Nephron progenitor cell (in vitro differentiated cells): ENCODE measurements at regions not wholly inside any gene's neighbourhood (a gene's known extent, or its start where the extent isn't known, plus 50 kb on each side); places are given as distances from the start of the nearest gene placed in this dataset.

Experiments
- DNase-seq: peaks from one replicate; pipeline ENCODE4 v3.0.0; 2021
- H3K27ac Mint-ChIP-seq: 2 replicates; pipeline ENCODE4 v1.8.0; 2021; ENCODE audit warnings: mild to moderate bottlenecking, moderate library complexity, mixed read lengths
- H3K27me3 Mint-ChIP-seq: 2 replicates; pipeline ENCODE4 v1.8.0; 2021; ENCODE audit warnings: mild to moderate bottlenecking, low read depth, mixed read lengths; ENCODE audit not compliant: poor library complexity
- H3K36me3 Mint-ChIP-seq: 2 replicates; pipeline ENCODE4 v1.8.0; 2021; ENCODE audit warnings: low read depth, mixed read lengths
- H3K4me1 Mint-ChIP-seq: 2 replicates; pipeline ENCODE4 v1.8.0; 2021; ENCODE audit warnings: mixed read lengths
- H3K4me3 Mint-ChIP-seq: 2 replicates; pipeline ENCODE4 v1.8.0; 2021; ENCODE audit warnings: mild to moderate bottlenecking, moderate library complexity, mixed read lengths
- H3K9me3 Mint-ChIP-seq: 2 replicates; pipeline ENCODE4 v1.8.0; 2021; ENCODE audit warnings: mild to moderate bottlenecking, moderate library complexity, mixed read lengths
- TF ChIP-seq, protein P1 (sequence below): fragments of 200-600 bp; sonication (generic); IDR thresholded peaks from 2 replicates; pipeline ENCODE4 v1.5.0; 2021; ENCODE audit warnings: antibody characterized with exemption

DNA sequence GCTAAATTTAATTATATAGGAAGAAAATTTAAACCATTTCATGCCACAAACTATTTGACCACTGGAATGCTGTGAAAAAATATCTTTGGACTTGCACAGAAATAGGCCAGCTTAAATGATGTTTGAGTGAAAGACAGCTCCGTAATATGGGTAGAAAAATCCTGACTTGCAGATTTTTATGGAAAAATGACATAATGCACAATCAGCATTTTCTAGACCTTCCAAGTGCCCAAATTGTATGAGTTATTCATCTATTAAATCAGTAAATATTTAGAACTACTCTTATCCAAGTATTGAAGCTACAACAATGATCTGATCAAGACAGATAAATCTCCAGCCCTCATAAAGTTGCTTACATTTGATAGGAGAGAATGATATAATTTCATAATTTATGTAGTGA is 691.1 kb upstream of the DDX18 start:
- H3K9me3 Mint-ChIP-seq, result no peaks in the 10 kb centered on the region
- H3K4me3 Mint-ChIP-seq, result no peak overlapping the region
- no peak for DNase-seq
- TF ChIP-seq, protein P1, sequence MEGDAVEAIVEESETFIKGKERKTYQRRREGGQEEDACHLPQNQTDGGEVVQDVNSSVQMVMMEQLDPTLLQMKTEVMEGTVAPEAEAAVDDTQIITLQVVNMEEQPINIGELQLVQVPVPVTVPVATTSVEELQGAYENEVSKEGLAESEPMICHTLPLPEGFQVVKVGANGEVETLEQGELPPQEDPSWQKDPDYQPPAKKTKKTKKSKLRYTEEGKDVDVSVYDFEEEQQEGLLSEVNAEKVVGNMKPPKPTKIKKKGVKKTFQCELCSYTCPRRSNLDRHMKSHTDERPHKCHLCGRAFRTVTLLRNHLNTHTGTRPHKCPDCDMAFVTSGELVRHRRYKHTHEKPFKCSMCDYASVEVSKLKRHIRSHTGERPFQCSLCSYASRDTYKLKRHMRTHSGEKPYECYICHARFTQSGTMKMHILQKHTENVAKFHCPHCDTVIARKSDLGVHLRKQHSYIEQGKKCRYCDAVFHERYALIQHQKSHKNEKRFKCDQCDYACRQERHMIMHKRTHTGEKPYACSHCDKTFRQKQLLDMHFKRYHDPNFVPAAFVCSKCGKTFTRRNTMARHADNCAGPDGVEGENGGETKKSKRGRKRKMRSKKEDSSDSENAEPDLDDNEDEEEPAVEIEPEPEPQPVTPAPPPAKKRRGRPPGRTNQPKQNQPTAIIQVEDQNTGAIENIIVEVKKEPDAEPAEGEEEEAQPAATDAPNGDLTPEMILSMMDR, result no peak
- H3K36me3 Mint-ChIP-seq, result peaks cover 19% of the 10 kb centered on the region
- no peaks in the 10 kb centered on the region for H3K27me3 Mint-ChIP-seq
- no peaks in the 10 kb centered on the region for H3K4me1 Mint-ChIP-seq
- H3K27ac Mint-ChIP-seq, result no peak overlapping the region

DNA sequence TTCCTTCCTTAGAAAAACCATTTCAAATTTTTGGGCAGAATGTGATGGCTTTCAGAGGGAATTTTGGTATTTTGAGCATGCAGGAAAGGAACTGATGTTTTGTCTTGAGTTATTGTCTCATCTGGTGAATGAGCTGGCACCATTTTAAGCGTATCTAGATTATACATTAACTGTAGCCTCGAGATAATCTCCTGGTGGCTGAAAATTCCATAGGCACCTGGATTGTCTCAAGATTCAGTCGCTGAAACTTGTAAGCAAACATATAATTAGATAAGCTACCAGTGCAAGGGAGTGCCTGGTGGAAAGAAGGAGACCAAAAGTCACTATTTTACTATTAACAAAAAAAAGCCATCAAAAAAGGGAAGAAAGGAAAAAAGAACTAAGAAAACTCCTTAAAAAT is 687.8 kb upstream of the DDX18 start:
- no peak overlapping the region for H3K4me3 Mint-ChIP-seq
- no peak overlapping the region for H3K27ac Mint-ChIP-seq

DNA sequence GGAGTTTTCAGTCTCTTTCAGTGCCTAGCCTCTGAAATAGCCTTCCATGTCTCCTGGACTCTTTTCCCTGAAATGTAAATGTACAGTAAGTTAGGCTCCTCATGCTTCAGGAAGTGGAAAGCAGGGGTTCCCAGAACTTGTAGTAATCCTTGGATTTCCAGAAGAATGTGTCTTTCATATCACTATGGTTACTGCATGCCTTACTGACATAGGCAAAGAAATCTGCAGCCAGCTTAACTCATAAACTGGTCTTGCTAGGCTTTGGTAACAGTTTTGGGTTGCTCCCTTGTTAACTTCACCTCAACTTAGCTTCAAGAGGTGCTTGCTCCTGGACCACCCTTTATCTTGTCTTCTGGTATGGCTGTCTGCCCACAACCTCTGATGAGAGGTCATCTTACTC is 686.8 kb upstream of the DDX18 start:
- Mint-ChIP-seq H3K4me3 (no peak overlapping the region), H3K27ac (no peak overlapping the region), H3K4me1 (no peaks in the 10 kb centered on the region), H3K36me3 (peaks cover 14% of the 10 kb centered on the region), H3K9me3 (peaks cover 3% of the 10 kb centered on the region), H3K27me3 (no peaks in the 10 kb centered on the region)
- no peak for DNase-seq
- TF ChIP-seq, protein P1, result no peak

More for the DNA sequence above, 687.8 kb upstream of the DDX18 start:
- H3K27me3 Mint-ChIP-seq, result no peaks in the 10 kb centered on the region
- TF ChIP-seq, protein P1, result no peak
- H3K36me3 Mint-ChIP-seq, result peaks cover 14% of the 10 kb centered on the region
- H3K4me1 Mint-ChIP-seq, result no peaks in the 10 kb centered on the region
- DNase-seq, result no peak
- peaks cover 3% of the 10 kb centered on the region for H3K9me3 Mint-ChIP-seq

DNA sequence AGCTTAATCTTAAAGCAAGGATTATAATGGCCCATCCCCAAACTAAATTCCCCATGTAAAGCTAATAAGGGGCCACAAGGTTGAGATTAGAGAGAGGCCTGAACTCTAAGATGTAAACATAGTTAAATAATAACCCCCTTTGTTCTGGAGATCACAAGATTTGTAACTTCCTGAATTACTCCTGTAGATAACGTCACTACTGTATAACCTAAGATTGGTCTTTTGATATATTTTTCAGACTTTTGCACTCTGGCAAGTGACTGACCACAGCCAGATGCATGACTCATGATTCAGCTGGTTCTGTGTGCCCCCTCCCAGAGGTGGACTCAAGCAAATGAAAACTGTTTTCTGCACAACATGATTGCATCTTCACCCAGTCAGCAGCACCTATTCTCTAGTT is 686.0 kb upstream of the DDX18 start:
- Mint-ChIP-seq H3K27ac (no peak overlapping the region), H3K36me3 (peaks cover 14% of the 10 kb centered on the region), H3K9me3 (peaks cover 3% of the 10 kb centered on the region), H3K4me3 (no peak overlapping the region), H3K27me3 (no peaks in the 10 kb centered on the region), H3K4me1 (no peaks in the 10 kb centered on the region)
- no peak for DNase-seq
- TF ChIP-seq, protein P1, result no peak

DNA sequence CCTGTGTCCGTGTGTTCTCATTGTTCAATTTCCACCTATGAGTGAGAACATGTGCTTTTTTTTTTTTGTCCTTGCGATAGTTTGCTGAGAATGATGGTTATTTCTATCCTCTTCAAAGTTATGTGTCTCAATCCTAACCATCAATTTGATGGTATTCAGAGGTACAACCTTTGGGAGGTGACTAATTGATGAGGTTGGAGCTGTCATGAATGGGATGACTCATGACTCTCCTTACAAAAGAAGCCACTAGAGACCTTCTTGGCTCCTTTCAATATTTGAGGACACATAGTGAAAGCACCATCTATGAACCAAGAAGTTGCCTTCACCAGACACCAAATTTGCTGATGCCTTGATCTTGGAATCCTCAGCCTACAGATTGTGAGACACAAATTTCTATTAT is 677.1 kb upstream of the DDX18 start:
- no peak for DNase-seq
- Mint-ChIP-seq H3K27ac (no peak overlapping the region), H3K9me3 (no peaks in the 10 kb centered on the region), H3K36me3 (no peaks in the 10 kb centered on the region), H3K4me1 (no peaks in the 10 kb centered on the region), H3K4me3 (no peak overlapping the region), H3K27me3 (no peaks in the 10 kb centered on the region)
- TF ChIP-seq, protein P1, result no peak

DNA sequence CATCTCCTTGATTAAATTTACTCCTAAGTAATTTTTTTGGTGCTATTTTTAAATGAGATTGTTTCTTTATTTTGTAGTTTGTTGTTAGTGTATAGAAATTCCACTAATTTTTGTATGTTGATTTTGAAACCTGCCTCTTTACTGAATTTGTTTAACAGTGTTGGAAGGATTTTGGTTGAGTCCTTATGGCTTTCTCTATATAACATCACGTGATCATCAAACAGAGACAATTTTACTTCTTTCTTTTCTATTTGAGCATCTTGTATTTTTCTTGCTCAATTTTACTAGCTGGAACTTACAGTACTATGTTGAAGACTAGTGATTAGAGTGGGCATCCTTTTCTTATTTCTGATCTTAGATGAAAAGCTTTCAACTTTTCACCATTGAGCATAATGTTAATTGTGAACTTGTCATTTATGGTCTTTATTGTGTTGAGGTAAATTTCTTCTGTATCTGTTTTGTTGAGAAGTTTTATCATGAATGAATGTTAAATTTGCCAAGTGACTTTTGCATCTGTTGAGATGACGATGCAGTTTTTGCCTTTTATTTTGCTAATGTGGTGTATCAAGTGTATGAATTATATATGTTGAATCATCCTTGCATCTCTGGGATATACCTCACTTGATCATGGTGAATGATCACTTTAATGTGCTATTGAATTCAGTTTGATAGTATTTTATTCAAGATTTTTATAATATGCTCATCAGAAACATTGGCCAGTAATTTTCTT is 645.3 kb upstream of the DDX18 start:
- DNase-seq, result no peak
- no peaks in the 10 kb centered on the region for H3K4me1 Mint-ChIP-seq
- peaks cover 58% of the 10 kb centered on the region for H3K9me3 Mint-ChIP-seq
- no peaks in the 10 kb centered on the region for H3K27me3 Mint-ChIP-seq
- H3K27ac Mint-ChIP-seq, result no peak overlapping the region
- TF ChIP-seq, protein P1, result no peak
- H3K4me3 Mint-ChIP-seq, result no peak overlapping the region
- peaks cover 56% of the 10 kb centered on the region for H3K36me3 Mint-ChIP-seq
